Body of pancreas (tissue), 4 donors: ENCODE measurements at regions not wholly inside any gene's neighbourhood (a gene's known extent, or its start where the extent isn't known, plus 50 kb on each side); places are given as distances from the start of the nearest gene placed in this dataset.

ENCODE experiments used
- ATAC-seq: fragments of 150-250 bp; one replicate; pipeline ENCODE4 v1.9.1; 2016
- DNase-seq, 4 donors: peaks; one replicate each; pipeline ENCODE4 v3.0.0-alpha.2; 2019
- H3K27ac ChIP-seq, 4 donors: fragments of 200-600 bp; sonication (generic); 1 replicate in 3 of 4; 2 replicates in 1 of 4; pipeline versions ENCODE4 v1.5.1 to v1.6.1; 2016 to 2019; ENCODE audit warnings: mild to moderate bottlenecking in 1 of 4, mixed read lengths in 1 of 4, moderate library complexity in 1 of 4
- H3K27me3 ChIP-seq, 2 donors: fragments of 200-600 bp; sonication (generic); one replicate each; pipeline ENCODE4 v1.6.0; 2016; ENCODE audit warnings: mild to moderate bottlenecking in 1 of 2
- H3K36me3 ChIP-seq, 2 donors: fragments of 200-600 bp; sonication (generic); replicated peaks in 1 of 2; 2 replicates each; pipeline ENCODE4 v1.5.1; 2016; ENCODE audit warnings: low read depth in 2 of 2; ENCODE audit not compliant: insufficient read depth in 1 of 2
- H3K4me1 ChIP-seq: fragments of 200-600 bp; sonication (generic); one replicate; pipeline ENCODE4 v1.6.0; 2016
- H3K4me3 ChIP-seq, 2 donors: fragments of 200-600 bp; sonication (generic); 1 replicate in 1 of 2; 2 replicates in 1 of 2; pipeline ENCODE4 v1.5.1; 2016 to 2019
- H3K9me3 ChIP-seq, 3 donors: fragments of 200-600 bp; sonication (generic); 1 replicate in 2 of 3; 2 replicates in 1 of 3; pipeline ENCODE4 v1.5.1; 2016
- CTCF ChIP-seq, 7 experiments: fragments of 450-650 bp in 4 of 7; fragments of 200-600 bp in 3 of 7; sonication (generic) in 3 of 7; IDR thresholded peaks; one replicate each; pipeline ENCODE4 v1.5.1; 2016 to 2019; ENCODE audit warnings: antibody characterized with exemption in 7 of 7
- POLR2A ChIP-seq, 3 donors: fragments of 450-650 bp; IDR thresholded peaks; one replicate each; pipeline ENCODE4 v1.6.1; 2016; ENCODE audit warnings: antibody characterized with exemption in 3 of 3, mild to moderate bottlenecking in 2 of 3
- WGBS, 2 donors: methylation state at CpG; one replicate each; pipeline ENCODE4 v1.1.5; 2017; 5-methylcytosine and 5-hydroxymethylcytosine counted together
- intact Hi-C: fragments of 100-400 bp; cut with DNase I; formaldehyde crosslinking; loops from one replicate; pipeline ENCODE4 v1.15.1; 2023

GRCh38 chr7:35528381-35528977 is 166.5 kb downstream of the HERPUD2 start:
- Histone ChIP-seq H3K4me1 (no peaks in the 10 kb centered on the region), H3K9me3 (no peaks in the 10 kb centered on the region), H3K4me3 (no peak overlapping the region), H3K36me3 (no peaks in the 10 kb centered on the region), H3K27me3 (no peaks in the 10 kb centered on the region), H3K27ac (no peak overlapping the region)
- WGBS, 2 donors: 67 to 71% methylated on average over 8 of the region's 8 CpGs
- no peak for DNase-seq
- TF ChIP-seq CTCF (IDR thresholded peaks at IDR 0.05): no peak
- no peak for TF ChIP-seq POLR2A (IDR thresholded peaks at IDR 0.05)
- intact Hi-C loops: no loop called here
- no peak for ATAC-seq

- ATAC-seq: no peak
- TF ChIP-seq CTCF (IDR thresholded peaks at IDR 0.05): no peak
- TF ChIP-seq POLR2A (IDR thresholded peaks at IDR 0.05): no peak
- intact Hi-C loops: no loop called here
Observed at GRCh38 chr7:35526645-35527044, 168.3 kb downstream of the HERPUD2 start.

GRCh38 chr7:35524112-35524804 is 170.7 kb downstream of the HERPUD2 start:
- ATAC-seq (no peak), DNase-seq (no peak)
- no peaks in the 10 kb centered on the region for H3K4me1 ChIP-seq
- intact Hi-C loops: no loop called here
- H3K36me3 ChIP-seq: no peaks in the 10 kb centered on the region
- no peaks in the 10 kb centered on the region for H3K27me3 ChIP-seq
- H3K27ac ChIP-seq: no peak overlapping the region
- TF ChIP-seq CTCF (IDR thresholded peaks at IDR 0.05) (no peak), POLR2A (IDR thresholded peaks at IDR 0.05) (no peak)
- H3K4me3 ChIP-seq: no peak overlapping the region
- no peaks in the 10 kb centered on the region for H3K9me3 ChIP-seq
- WGBS, 2 donors: 67 to 76% methylated on average over 5 of the region's 5 CpGs

More at GRCh38 chr7:35526645-35527044, 168.3 kb downstream of the HERPUD2 start:
- Histone ChIP-seq H3K27ac (no peak overlapping the region), H3K4me1 (no peaks in the 10 kb centered on the region), H3K36me3 (no peaks in the 10 kb centered on the region), H3K4me3 (no peak overlapping the region), H3K9me3 (no peaks in the 10 kb centered on the region), H3K27me3 (no peaks in the 10 kb centered on the region)
- DNase-seq: no peak
- WGBS, 2 donors: 72 to 75% methylated on average over 4 of the region's 4 CpGs

- WGBS, 2 donors: 58 to 61% methylated on average over 7 of the region's 7 CpGs
- Histone ChIP-seq H3K36me3 (no peaks in the 10 kb centered on the region), H3K4me3 (no peak overlapping the region), H3K9me3 (no peaks in the 10 kb centered on the region), H3K27ac (no peak overlapping the region), H3K27me3 (no peaks in the 10 kb centered on the region), H3K4me1 (no peaks in the 10 kb centered on the region)
- TF ChIP-seq POLR2A (IDR thresholded peaks at IDR 0.05) (no peak), CTCF (IDR thresholded peaks at IDR 0.05) (no peak)
- no peak for DNase-seq
- intact Hi-C loops: no loop called here
- no peak for ATAC-seq
Observed at GRCh38 chr7:35523292-35523691, 171.6 kb downstream of the HERPUD2 start.

- Histone ChIP-seq H3K9me3 (no peaks in the 10 kb centered on the region), H3K27me3 (no peaks in the 10 kb centered on the region), H3K4me1 (no peaks in the 10 kb centered on the region), H3K4me3 (no peak overlapping the region), H3K27ac (no peak overlapping the region), H3K36me3 (no peaks in the 10 kb centered on the region)
- no peak for DNase-seq
- no peak for ATAC-seq
- intact Hi-C loops: no loop called here
- TF ChIP-seq POLR2A (IDR thresholded peaks at IDR 0.05) (no peak), CTCF (IDR thresholded peaks at IDR 0.05) (no peak)
- WGBS, 2 donors: 12 to 32% methylated on average over 5 of the region's 5 CpGs
Observed at GRCh38 chr7:35522697-35523096, 172.2 kb downstream of the HERPUD2 start.
